ENCODE measurements at regions not wholly inside any gene's neighbourhood (a gene's known extent, or its start where the extent isn't known, plus 50 kb on each side); places are given as distances from the start of the nearest gene placed in this dataset.

GRCh38 chr5:93247105-93247504 lies 333.9 kb downstream of the NR2F1-AS1 start:
- H3K27ac ChIP-seq, result peak overlapping the region in 1 of 4 donors; percentile 44
- H3K36me3 ChIP-seq, result no peaks in the 10 kb centered on the region
- intact Hi-C loops (cut with DNase I), result no loop called here
- TF ChIP-seq, protein P1, sequence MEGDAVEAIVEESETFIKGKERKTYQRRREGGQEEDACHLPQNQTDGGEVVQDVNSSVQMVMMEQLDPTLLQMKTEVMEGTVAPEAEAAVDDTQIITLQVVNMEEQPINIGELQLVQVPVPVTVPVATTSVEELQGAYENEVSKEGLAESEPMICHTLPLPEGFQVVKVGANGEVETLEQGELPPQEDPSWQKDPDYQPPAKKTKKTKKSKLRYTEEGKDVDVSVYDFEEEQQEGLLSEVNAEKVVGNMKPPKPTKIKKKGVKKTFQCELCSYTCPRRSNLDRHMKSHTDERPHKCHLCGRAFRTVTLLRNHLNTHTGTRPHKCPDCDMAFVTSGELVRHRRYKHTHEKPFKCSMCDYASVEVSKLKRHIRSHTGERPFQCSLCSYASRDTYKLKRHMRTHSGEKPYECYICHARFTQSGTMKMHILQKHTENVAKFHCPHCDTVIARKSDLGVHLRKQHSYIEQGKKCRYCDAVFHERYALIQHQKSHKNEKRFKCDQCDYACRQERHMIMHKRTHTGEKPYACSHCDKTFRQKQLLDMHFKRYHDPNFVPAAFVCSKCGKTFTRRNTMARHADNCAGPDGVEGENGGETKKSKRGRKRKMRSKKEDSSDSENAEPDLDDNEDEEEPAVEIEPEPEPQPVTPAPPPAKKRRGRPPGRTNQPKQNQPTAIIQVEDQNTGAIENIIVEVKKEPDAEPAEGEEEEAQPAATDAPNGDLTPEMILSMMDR (IDR thresholded peaks at IDR 0.05), result no peak
- no peak for TF ChIP-seq POLR2A (IDR thresholded peaks at IDR 0.05)
- no peak overlapping the region for H3K4me3 ChIP-seq
- H3K4me1 ChIP-seq, result peaks cover 0 to 31% (median 0%) of the 10 kb centered on the region in 3 donors
- no peaks in the 10 kb centered on the region for H3K27me3 ChIP-seq
- WGBS, 2 donors, result 50 to 51% methylated on average over 3 of the region's 3 CpGs
- DNase-seq, result no peak
- H3K9me3 ChIP-seq, result no peaks in the 10 kb centered on the region

DNA sequence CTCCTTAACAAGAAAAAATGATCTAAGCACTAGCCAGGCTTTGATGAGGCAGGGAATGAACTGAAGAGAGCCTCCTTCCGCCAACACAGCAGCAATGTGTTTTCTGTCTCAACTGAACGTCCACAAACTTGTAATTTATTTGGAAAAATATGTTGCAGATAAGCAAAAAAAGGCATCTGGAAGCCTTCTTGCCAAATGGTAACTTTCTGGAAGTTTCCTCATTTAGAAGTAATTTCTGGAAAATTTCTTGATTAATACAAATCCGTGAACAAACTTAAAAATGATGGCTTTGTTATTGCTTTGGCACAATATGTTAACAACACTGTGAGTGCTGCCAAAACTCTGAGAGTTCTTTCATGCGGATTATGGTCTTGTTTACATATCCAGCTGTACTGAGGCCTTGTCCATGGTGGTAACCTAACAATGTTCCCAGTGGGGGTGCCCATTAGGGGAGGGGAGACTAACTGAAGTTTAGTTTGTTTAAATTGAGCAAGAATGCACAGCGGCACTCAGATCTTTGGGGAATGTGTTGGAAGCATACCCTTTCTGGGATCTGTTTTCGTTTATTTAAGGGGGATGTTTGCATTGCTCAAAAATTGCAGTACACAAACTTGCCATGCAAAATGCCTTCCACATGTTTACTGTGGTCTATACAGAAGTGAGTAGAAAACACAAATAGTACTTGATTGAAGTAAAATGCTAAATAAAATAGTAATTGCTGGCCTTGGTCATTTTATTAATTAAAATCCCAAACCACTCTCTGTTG lies 334.7 kb downstream of the NR2F1-AS1 start:
- Histone ChIP-seq H3K27ac (peak overlapping the region in 3 of 4 donors; percentile 10 to 44 (median 12)), H3K27me3 (no peaks in the 10 kb centered on the region), H3K9me3 (no peaks in the 10 kb centered on the region), H3K4me3 (no peak overlapping the region), H3K36me3 (no peaks in the 10 kb centered on the region), H3K4me1 (peaks cover 0 to 31% (median 0%) of the 10 kb centered on the region in 3 donors)
- DNase-seq, result no peak
- no peak for TF ChIP-seq POLR2A (IDR thresholded peaks at IDR 0.05)
- TF ChIP-seq, protein P1 (IDR thresholded peaks at IDR 0.05), result no peak
- 43 to 55% methylated on average over 6 of the region's 6 CpGs for WGBS, 2 donors
- intact Hi-C loops (cut with DNase I), result no loop called here

GRCh38 chr5:93245226-93245625 lies 335.8 kb downstream of the NR2F1-AS1 start:
- peak overlapping the region in 1 of 4 donors; percentile 44 for H3K27ac ChIP-seq

DNA sequence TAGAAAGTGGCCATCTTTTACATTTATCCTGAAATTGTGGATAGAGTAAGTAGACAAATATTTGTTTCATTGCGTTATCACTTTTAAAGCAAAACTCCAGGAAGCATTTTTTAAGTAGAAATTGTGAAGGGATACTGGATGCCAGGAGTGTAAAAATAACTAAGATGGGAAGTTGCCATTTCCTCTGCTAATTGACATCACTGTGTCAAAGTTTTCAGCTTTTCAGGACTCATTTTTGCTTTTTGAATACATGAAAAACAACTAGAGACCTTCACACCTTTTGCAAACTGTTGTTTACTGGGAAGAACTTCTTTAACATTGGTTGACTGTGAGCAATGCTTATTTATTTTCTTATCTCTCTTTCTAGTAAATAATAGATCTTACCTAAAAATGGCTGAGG lies 337.5 kb downstream of the NR2F1-AS1 start:
- Histone ChIP-seq H3K36me3 (no peaks in the 10 kb centered on the region), H3K27me3 (no peaks in the 10 kb centered on the region), H3K27ac (no peak overlapping the region), H3K4me1 (peaks cover 0 to 13% (median 0%) of the 10 kb centered on the region in 3 donors), H3K9me3 (no peaks in the 10 kb centered on the region), H3K4me3 (no peak overlapping the region)
- 59 to 78% methylated on average over 1 of the region's 1 CpG for WGBS, 2 donors
- TF ChIP-seq, protein P1 (IDR thresholded peaks at IDR 0.05), result no peak
- TF ChIP-seq POLR2A (IDR thresholded peaks at IDR 0.05), result no peak
- intact Hi-C loops (cut with DNase I), result no loop called here
- no peak for DNase-seq

More at GRCh38 chr5:93245226-93245625, 335.8 kb downstream of the NR2F1-AS1 start:
- no peak overlapping the region for H3K4me3 ChIP-seq
- 62 to 75% methylated on average over 3 of the region's 3 CpGs for WGBS, 2 donors
- H3K9me3 ChIP-seq, result no peaks in the 10 kb centered on the region
- H3K27me3 ChIP-seq, result no peaks in the 10 kb centered on the region
- H3K4me1 ChIP-seq, result peaks cover 0 to 24% (median 0%) of the 10 kb centered on the region in 3 donors
- intact Hi-C loops (cut with DNase I), result no loop called here
- DNase-seq, result no peak
- TF ChIP-seq POLR2A (IDR thresholded peaks at IDR 0.05), result no peak
- TF ChIP-seq, protein P1 (IDR thresholded peaks at IDR 0.05), result no peak
- H3K36me3 ChIP-seq, result no peaks in the 10 kb centered on the region

DNA sequence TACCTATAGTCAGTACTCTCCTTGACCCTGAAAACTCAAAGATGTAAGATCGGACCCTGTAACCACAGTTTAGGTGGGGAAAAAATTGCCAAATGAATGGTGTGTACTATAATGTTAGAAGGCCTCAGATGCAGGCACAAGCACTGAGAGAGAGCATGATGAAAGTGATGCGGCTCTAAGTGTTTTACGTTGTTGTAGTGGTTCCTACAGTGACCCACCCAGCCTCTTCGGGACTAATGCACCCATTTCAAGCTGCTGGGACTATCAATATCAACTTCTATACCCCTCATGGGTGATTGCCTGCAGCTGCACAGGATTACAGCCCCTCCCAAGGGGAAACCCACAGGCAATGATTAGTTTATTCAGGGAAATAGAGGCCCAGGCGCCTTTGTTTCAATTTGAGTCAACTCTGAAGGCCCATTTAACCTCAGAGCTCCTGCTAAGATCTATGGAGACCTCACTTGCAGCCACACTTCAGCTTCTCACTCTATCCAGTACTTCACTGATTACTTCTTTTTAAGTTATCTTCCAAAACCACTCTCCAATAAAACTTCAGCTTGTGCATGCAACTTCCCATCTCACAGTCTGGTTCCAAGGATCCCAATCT lies 340.7 kb downstream of the NR2F1-AS1 start:
- Histone ChIP-seq H3K9me3 (no peaks in the 10 kb centered on the region), H3K4me1 (peaks cover 0 to 8% (median 0%) of the 10 kb centered on the region in 3 donors), H3K27ac (no peak overlapping the region), H3K4me3 (no peak overlapping the region), H3K36me3 (no peaks in the 10 kb centered on the region), H3K27me3 (no peaks in the 10 kb centered on the region)
- 82% methylated on average over 3 to 5 of the region's 5 CpGs for WGBS, 2 donors
- no peak for DNase-seq
- intact Hi-C loops (cut with DNase I), result no loop called here
- TF ChIP-seq POLR2A (IDR thresholded peaks at IDR 0.05), result no peak
- TF ChIP-seq, protein P1 (IDR thresholded peaks at IDR 0.05), result no peak
